Parathyroid adenoma (tissue), 2 donors: ENCODE measurements at regions not wholly inside any gene's neighbourhood (a gene's known extent, or its start where the extent isn't known, plus 50 kb on each side); places are given as distances from the start of the nearest gene placed in this dataset.

Experiments used
- H2AFZ ChIP-seq: fragments of 300-600 bp; sonication (generic); one replicate; pipeline ENCODE4 v1.7.0; 2017; ENCODE audit warnings: antibody characterized with exemption, mild to moderate bottlenecking
- H3K27ac ChIP-seq: fragments of 300-600 bp; sonication (generic); one replicate; pipeline ENCODE4 v1.7.0; 2017
- H3K27me3 ChIP-seq: fragments of 300-600 bp; sonication (generic); one replicate; pipeline ENCODE4 v1.7.0; 2017; ENCODE audit warnings: low read length; ENCODE audit not compliant: control insufficient read depth, insufficient read depth
- H3K36me3 ChIP-seq: fragments of 300-600 bp; sonication (generic); one replicate; pipeline ENCODE4 v1.7.0; 2017; ENCODE audit warnings: low read length; ENCODE audit not compliant: control insufficient read depth, insufficient read depth
- H3K4me1 ChIP-seq: fragments of 300-600 bp; sonication (generic); one replicate; pipeline ENCODE4 v1.7.0; 2017; ENCODE audit warnings: control low read depth
- H3K4me2 ChIP-seq: fragments of 300-600 bp; sonication (generic); one replicate; pipeline ENCODE4 v1.7.0; 2017; ENCODE audit warnings: low read length
- H3K4me3 ChIP-seq: fragments of 300-600 bp; sonication (generic); one replicate; pipeline ENCODE4 v1.7.0; 2017; ENCODE audit warnings: low read depth, low read length
- H3K79me2 ChIP-seq: fragments of 300-600 bp; sonication (generic); one replicate; pipeline ENCODE4 v1.7.0; 2017; ENCODE audit warnings: control low read depth
- H3K9ac ChIP-seq: fragments of 300-600 bp; sonication (generic); one replicate; pipeline ENCODE4 v1.7.0; 2017; ENCODE audit warnings: mild to moderate bottlenecking
- H3K9me3 ChIP-seq: fragments of 300-600 bp; sonication (generic); one replicate; pipeline ENCODE4 v1.7.0; 2017; ENCODE audit warnings: low read length; ENCODE audit not compliant: control insufficient read depth
- TF ChIP-seq, protein P1 (sequence below): fragments of 300-600 bp; sonication (generic); IDR thresholded peaks from one replicate; pipeline ENCODE4 v1.7.0; 2017; ENCODE audit warnings: antibody characterized with exemption, mild to moderate bottlenecking
- donor health status: primary hyperparathyroidism.

- Histone ChIP-seq H3K36me3 (no peaks in the 10 kb centered on the region), H3K4me1 (no peaks in the 10 kb centered on the region), H3K9me3 (no peaks in the 10 kb centered on the region), H2AFZ (no peak overlapping the region), H3K27me3 (no peaks in the 10 kb centered on the region), H3K27ac (no peak overlapping the region), H3K4me3 (no peak overlapping the region), H3K4me2 (no peak overlapping the region), H3K9ac (no peak overlapping the region), H3K79me2 (no peaks in the 10 kb centered on the region)
- TF ChIP-seq, protein P1, sequence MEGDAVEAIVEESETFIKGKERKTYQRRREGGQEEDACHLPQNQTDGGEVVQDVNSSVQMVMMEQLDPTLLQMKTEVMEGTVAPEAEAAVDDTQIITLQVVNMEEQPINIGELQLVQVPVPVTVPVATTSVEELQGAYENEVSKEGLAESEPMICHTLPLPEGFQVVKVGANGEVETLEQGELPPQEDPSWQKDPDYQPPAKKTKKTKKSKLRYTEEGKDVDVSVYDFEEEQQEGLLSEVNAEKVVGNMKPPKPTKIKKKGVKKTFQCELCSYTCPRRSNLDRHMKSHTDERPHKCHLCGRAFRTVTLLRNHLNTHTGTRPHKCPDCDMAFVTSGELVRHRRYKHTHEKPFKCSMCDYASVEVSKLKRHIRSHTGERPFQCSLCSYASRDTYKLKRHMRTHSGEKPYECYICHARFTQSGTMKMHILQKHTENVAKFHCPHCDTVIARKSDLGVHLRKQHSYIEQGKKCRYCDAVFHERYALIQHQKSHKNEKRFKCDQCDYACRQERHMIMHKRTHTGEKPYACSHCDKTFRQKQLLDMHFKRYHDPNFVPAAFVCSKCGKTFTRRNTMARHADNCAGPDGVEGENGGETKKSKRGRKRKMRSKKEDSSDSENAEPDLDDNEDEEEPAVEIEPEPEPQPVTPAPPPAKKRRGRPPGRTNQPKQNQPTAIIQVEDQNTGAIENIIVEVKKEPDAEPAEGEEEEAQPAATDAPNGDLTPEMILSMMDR: no peak
Observed at GRCh38 chr6:47170617-47170947, 128.4 kb upstream of the ADGRF1 start.

GRCh38 chr6:47169785-47170616, 127.9 kb upstream of the ADGRF1 start:
- H3K27ac ChIP-seq: no peak overlapping the region
- no peaks in the 10 kb centered on the region for H3K27me3 ChIP-seq
- H3K36me3 ChIP-seq: no peaks in the 10 kb centered on the region
- no peak overlapping the region for H3K4me2 ChIP-seq
- no peaks in the 10 kb centered on the region for H3K4me1 ChIP-seq
- H3K9me3 ChIP-seq: no peaks in the 10 kb centered on the region
- TF ChIP-seq, protein P1: no peak
- no peak overlapping the region for H3K4me3 ChIP-seq
- H2AFZ ChIP-seq: no peak overlapping the region
- no peak overlapping the region for H3K9ac ChIP-seq
- no peaks in the 10 kb centered on the region for H3K79me2 ChIP-seq

GRCh38 chr6:47168180-47168579, 126.0 kb upstream of the ADGRF1 start:
- H3K4me3 ChIP-seq: no peak overlapping the region
- H3K27ac ChIP-seq: no peak overlapping the region
- no peaks in the 10 kb centered on the region for H3K4me1 ChIP-seq
- no peaks in the 10 kb centered on the region for H3K27me3 ChIP-seq
- TF ChIP-seq, protein P1: no peak
- no peak overlapping the region for H3K4me2 ChIP-seq
- H3K9me3 ChIP-seq: no peaks in the 10 kb centered on the region
- no peaks in the 10 kb centered on the region for H3K36me3 ChIP-seq
- no peak overlapping the region for H3K9ac ChIP-seq
- H2AFZ ChIP-seq: no peak overlapping the region
- no peaks in the 10 kb centered on the region for H3K79me2 ChIP-seq

DNA sequence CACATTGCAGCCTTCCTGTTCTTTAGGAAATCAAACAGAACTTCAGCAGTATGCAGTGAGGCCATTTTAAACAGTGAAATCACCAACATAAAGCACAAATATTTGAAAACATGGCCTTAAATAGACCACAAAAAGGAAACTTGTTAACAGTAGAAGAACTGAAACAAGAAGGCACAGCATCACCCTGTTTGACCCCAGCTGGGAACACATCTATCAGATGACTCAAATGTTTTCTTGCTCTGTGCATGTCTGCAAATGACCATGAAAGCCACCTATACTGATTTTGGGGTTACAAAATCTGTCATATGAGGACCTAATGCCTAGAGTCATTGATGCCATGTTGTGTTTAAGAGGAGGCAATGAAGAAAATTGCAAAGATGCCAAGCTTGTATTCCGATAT, 123.8 kb upstream of the ADGRF1 start:
- Histone ChIP-seq H3K4me1 (no peaks in the 10 kb centered on the region), H3K27ac (no peak overlapping the region), H3K4me2 (no peak overlapping the region), H3K9me3 (no peaks in the 10 kb centered on the region), H3K27me3 (no peaks in the 10 kb centered on the region), H3K9ac (no peak overlapping the region), H3K4me3 (no peak overlapping the region), H3K36me3 (no peaks in the 10 kb centered on the region), H2AFZ (no peak overlapping the region), H3K79me2 (no peaks in the 10 kb centered on the region)
- TF ChIP-seq, protein P1: no peak

GRCh38 chr6:47164877-47165276, 122.7 kb upstream of the ADGRF1 start:
- H3K4me1 ChIP-seq: no peaks in the 10 kb centered on the region
- TF ChIP-seq, protein P1: no peak
- H3K27ac ChIP-seq: no peak overlapping the region

More at GRCh38 chr6:47164877-47165276, 122.7 kb upstream of the ADGRF1 start:
- Histone ChIP-seq H3K27me3 (no peaks in the 10 kb centered on the region), H3K79me2 (no peaks in the 10 kb centered on the region), H2AFZ (no peak overlapping the region), H3K9ac (no peak overlapping the region), H3K4me2 (no peak overlapping the region), H3K36me3 (no peaks in the 10 kb centered on the region), H3K9me3 (no peaks in the 10 kb centered on the region), H3K4me3 (no peak overlapping the region)
